Parathyroid adenoma (tissue), 2 donors: ENCODE measurements at regions not wholly inside any gene's neighbourhood (a gene's known extent, or its start where the extent isn't known, plus 50 kb on each side); places are given as distances from the start of the nearest gene placed in this dataset.
"Not testable (repeated sequence)": the region's sequence is repeated elsewhere in the genome, so short reads cannot be mapped to it uniquely, and the experiment has no call there.

Experiments
- H2AFZ ChIP-seq: fragments of 300-600 bp; sonication (generic); one replicate; pipeline ENCODE4 v1.7.0; 2017; ENCODE audit warnings: antibody characterized with exemption, mild to moderate bottlenecking
- H3K27ac ChIP-seq: fragments of 300-600 bp; sonication (generic); one replicate; pipeline ENCODE4 v1.7.0; 2017
- H3K27me3 ChIP-seq: fragments of 300-600 bp; sonication (generic); one replicate; pipeline ENCODE4 v1.7.0; 2017; ENCODE audit warnings: low read length; ENCODE audit not compliant: control insufficient read depth, insufficient read depth
- H3K36me3 ChIP-seq: fragments of 300-600 bp; sonication (generic); one replicate; pipeline ENCODE4 v1.7.0; 2017; ENCODE audit warnings: low read length; ENCODE audit not compliant: control insufficient read depth, insufficient read depth
- H3K4me1 ChIP-seq: fragments of 300-600 bp; sonication (generic); one replicate; pipeline ENCODE4 v1.7.0; 2017; ENCODE audit warnings: control low read depth
- H3K4me2 ChIP-seq: fragments of 300-600 bp; sonication (generic); one replicate; pipeline ENCODE4 v1.7.0; 2017; ENCODE audit warnings: low read length
- H3K4me3 ChIP-seq: fragments of 300-600 bp; sonication (generic); one replicate; pipeline ENCODE4 v1.7.0; 2017; ENCODE audit warnings: low read depth, low read length
- H3K79me2 ChIP-seq: fragments of 300-600 bp; sonication (generic); one replicate; pipeline ENCODE4 v1.7.0; 2017; ENCODE audit warnings: control low read depth
- H3K9ac ChIP-seq: fragments of 300-600 bp; sonication (generic); one replicate; pipeline ENCODE4 v1.7.0; 2017; ENCODE audit warnings: mild to moderate bottlenecking
- H3K9me3 ChIP-seq: fragments of 300-600 bp; sonication (generic); one replicate; pipeline ENCODE4 v1.7.0; 2017; ENCODE audit warnings: low read length; ENCODE audit not compliant: control insufficient read depth
- TF ChIP-seq, protein P1 (sequence below): fragments of 300-600 bp; sonication (generic); IDR thresholded peaks from one replicate; pipeline ENCODE4 v1.7.0; 2017; ENCODE audit warnings: antibody characterized with exemption, mild to moderate bottlenecking
- donor health status: primary hyperparathyroidism.

DNA sequence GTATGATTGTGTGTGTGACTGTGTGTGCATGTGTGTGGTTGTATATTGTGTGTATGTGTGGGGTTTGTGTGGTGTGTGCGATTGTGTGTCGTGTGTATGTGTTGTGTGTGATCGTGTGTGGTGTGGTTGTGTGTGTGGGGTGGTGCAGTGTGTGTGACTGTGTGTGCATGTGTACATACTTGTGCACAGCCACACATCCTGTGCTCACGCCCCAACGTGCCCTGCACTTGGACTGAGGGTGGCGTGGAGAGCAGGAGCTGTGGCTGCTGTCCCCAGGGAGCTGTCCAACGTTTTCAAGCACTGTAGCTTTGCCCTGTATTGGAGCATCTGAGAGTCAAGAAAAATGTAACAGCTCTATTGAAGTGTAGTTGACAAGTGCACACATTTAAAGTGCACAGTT lies 243.2 kb upstream of the HDAC4 start:
- no peak overlapping the region for H3K4me3 ChIP-seq
- H3K9me3 ChIP-seq: no peaks in the 10 kb centered on the region
- H3K4me2 ChIP-seq: no peak overlapping the region
- no peak overlapping the region for H3K9ac ChIP-seq
- H2AFZ ChIP-seq: no peak overlapping the region
- H3K27ac ChIP-seq: no peak overlapping the region
- no peaks in the 10 kb centered on the region for H3K79me2 ChIP-seq
- no peaks in the 10 kb centered on the region for H3K36me3 ChIP-seq
- TF ChIP-seq, protein P1, sequence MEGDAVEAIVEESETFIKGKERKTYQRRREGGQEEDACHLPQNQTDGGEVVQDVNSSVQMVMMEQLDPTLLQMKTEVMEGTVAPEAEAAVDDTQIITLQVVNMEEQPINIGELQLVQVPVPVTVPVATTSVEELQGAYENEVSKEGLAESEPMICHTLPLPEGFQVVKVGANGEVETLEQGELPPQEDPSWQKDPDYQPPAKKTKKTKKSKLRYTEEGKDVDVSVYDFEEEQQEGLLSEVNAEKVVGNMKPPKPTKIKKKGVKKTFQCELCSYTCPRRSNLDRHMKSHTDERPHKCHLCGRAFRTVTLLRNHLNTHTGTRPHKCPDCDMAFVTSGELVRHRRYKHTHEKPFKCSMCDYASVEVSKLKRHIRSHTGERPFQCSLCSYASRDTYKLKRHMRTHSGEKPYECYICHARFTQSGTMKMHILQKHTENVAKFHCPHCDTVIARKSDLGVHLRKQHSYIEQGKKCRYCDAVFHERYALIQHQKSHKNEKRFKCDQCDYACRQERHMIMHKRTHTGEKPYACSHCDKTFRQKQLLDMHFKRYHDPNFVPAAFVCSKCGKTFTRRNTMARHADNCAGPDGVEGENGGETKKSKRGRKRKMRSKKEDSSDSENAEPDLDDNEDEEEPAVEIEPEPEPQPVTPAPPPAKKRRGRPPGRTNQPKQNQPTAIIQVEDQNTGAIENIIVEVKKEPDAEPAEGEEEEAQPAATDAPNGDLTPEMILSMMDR: no peak
- H3K27me3 ChIP-seq: no peaks in the 10 kb centered on the region
- H3K4me1 ChIP-seq: no peaks in the 10 kb centered on the region

DNA sequence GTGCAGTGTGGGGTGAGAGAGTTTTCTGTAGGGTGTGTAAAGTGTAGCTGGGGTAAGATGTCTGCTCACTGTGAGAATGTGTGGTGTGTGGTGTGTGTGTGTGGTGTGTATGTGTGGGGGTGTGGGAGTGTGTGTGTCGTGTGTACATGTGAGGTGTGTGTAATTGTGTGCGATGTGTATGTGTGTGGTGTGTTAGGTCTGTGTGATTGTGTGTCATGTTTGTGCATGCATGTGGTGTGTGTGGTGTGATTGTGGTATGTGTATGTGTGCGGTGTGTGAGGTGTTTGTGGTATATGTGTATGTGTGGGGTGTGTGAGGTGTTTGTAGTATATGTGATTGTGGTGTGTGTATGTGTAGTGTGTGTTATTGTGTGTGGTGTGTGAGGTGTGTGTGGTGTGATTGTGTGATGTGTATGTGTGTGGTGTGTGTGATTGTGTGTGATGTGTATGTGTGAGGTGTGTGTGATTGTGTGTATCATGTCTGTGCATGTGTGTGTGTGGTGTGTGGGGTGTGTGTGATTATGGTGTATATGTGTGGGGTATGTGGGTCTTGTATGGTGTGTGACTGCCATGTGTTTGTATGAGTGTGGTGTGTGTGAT lies 241.7 kb upstream of the HDAC4 start:
- Histone ChIP-seq H3K27ac (no peak overlapping the region), H3K27me3 (no peaks in the 10 kb centered on the region), H3K4me2 (no peak overlapping the region), H3K4me1 (no peaks in the 10 kb centered on the region), H3K4me3 (no peak overlapping the region), H3K9me3 (no peaks in the 10 kb centered on the region), H3K79me2 (no peaks in the 10 kb centered on the region), H3K9ac (no peak overlapping the region), H3K36me3 (no peaks in the 10 kb centered on the region), H2AFZ (no peak overlapping the region)
- TF ChIP-seq, protein P1: no peak

DNA sequence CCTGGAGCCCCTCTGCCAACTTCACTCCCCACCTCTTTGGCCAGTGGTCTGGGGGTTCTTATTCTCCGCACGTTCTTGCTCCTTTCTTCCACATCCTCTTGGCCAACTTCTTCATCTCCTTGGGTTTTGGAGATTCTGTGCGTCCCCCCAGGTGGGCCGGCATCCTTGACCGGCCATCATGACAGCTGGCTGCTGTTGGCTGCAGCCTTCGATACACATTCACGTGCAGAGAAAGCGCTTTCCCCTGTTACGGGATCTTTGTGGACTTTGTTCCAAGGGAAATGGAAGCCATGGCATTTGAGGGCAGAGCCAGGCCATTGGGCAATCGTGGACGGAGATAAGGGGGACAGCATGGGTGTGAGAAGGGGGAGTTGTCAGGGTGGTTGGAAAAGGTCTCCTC lies 241.1 kb upstream of the HDAC4 start:
- not testable (repeated sequence) for H2AFZ ChIP-seq, H3K27ac ChIP-seq

DNA sequence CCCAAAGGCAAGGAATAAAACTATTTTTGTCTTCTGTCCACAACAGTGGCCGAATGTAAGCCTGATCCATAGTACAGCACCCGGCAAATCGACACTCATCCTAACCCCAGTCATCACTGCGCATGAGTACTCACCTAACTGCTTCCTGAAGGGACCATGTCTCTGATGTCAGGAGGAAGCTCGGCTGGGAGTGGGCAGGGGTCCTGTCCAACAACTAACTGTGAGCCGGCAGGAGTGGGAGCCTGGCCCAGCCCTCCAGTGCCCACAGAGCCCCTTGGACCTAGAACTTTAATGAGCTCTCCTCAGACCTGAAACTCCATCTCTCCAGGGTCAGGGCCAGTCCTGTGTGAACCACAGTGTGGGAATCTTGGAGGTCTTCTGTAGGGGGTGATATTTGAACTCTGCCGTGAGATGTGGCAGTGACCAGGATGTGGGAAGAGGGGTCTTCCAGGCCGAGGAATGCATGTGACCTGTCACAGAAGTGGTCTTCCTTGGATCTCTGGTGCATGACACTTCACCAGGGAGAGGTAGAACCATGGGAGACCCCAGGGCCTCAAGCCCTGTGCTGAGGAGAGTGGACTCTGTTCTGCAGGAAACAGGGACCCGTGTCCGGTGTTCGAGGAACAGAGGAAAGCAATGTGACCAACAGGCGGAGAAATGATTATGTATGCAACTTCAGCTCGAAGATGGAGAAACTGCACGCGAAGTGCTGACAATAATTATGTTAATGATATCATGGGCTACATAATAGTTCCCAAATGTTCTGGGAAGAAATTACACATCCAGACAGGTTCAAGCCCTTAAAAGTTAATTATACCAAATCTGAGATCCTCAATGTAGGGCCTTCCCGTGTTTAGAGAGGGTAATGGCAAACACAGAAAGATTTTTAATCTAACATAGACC lies 240.1 kb upstream of the HDAC4 start:
- Histone ChIP-seq H3K27me3 (no peaks in the 10 kb centered on the region), H3K4me1 (no peaks in the 10 kb centered on the region), H3K79me2 (no peaks in the 10 kb centered on the region), H3K9ac (no peak overlapping the region), H3K9me3 (no peaks in the 10 kb centered on the region), H3K4me2 (no peak overlapping the region), H3K36me3 (no peaks in the 10 kb centered on the region), H3K27ac (no peak overlapping the region), H3K4me3 (no peak overlapping the region), H2AFZ (no peak overlapping the region)
- TF ChIP-seq, protein P1: no peak

More for the DNA sequence above, 241.1 kb upstream of the HDAC4 start:
- H3K4me2 ChIP-seq, H3K4me1 ChIP-seq, H3K4me3 ChIP-seq, H3K36me3 ChIP-seq, H3K79me2 ChIP-seq, H3K9me3 ChIP-seq, H3K9ac ChIP-seq, H3K27me3 ChIP-seq: not testable (repeated sequence)

DNA sequence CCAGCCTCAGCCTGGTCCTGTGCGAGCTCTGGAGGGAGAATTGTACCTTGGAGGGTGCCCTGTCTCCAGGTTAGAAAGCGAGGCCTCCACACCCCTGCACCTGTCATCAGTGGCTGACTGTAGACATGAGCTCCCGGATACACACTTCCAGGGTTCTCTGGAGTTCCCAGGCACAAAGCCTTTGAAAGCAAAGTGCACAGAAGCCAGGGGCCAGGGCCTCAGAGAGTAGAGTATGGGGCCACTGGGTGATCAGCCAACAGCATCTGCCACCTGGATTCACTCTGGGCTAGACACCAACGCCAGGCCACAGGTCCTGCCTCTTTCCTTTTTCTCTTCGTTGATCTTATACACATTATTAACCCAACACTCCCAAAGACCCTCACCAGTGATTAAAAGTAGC lies 239.4 kb upstream of the HDAC4 start:
- no peaks in the 10 kb centered on the region for H3K4me1 ChIP-seq
- no peaks in the 10 kb centered on the region for H3K36me3 ChIP-seq
- no peak overlapping the region for H3K4me2 ChIP-seq
- no peak overlapping the region for H3K9ac ChIP-seq
- H2AFZ ChIP-seq: no peak overlapping the region
- H3K79me2 ChIP-seq: no peaks in the 10 kb centered on the region
- no peaks in the 10 kb centered on the region for H3K27me3 ChIP-seq
- H3K4me3 ChIP-seq: no peak overlapping the region
- H3K9me3 ChIP-seq: no peaks in the 10 kb centered on the region
- H3K27ac ChIP-seq: no peak overlapping the region
- TF ChIP-seq, protein P1: no peak
